ENCODE measurements at regions not wholly inside any gene's neighbourhood (a gene's known extent, or its start where the extent isn't known, plus 50 kb on each side); places are given as distances from the start of the nearest gene placed in this dataset.

- TF ChIP-seq CTCF (conservative IDR thresholded peaks at IDR 0.05) (no peak), EZH2 (IDR thresholded peaks at IDR 0.05; ENCODE audit: low read depth) (no peak)
These were observed 876.4 kb upstream of the SLIT2 start for GRCh38 chr4:19375136-19375804.

Data from PC-9 (cell line).